Epidermal melanocyte (primary cell): ENCODE measurements at regions not wholly inside any gene's neighbourhood (a gene's known extent, or its start where the extent isn't known, plus 50 kb on each side); places are given as distances from the start of the nearest gene placed in this dataset.

Source experiments
- DNase-seq: peaks from one replicate; pipeline ENCODE4 v3.0.0; 2011; ENCODE audit warnings: low spot score; ENCODE audit not compliant: insufficient read length

GRCh38 chr15:95931619-95932018 lies 398.9 kb upstream of the NR2F2 start:
- DNase-seq = no peak

- DNase-seq = no peak
Measured at GRCh38 chr15:95932141-95932540, 398.4 kb upstream of the NR2F2 start.

GRCh38 chr15:95932676-95933075 lies 397.8 kb upstream of the NR2F2 start:
- no peak for DNase-seq

GRCh38 chr15:95935852-95936251 lies 394.6 kb upstream of the NR2F2 start:
- DNase-seq = no peak

GRCh38 chr15:95937128-95937528 lies 393.4 kb upstream of the NR2F2 start:
- no peak for DNase-seq

- DNase-seq = no peak
Measured at GRCh38 chr15:95940431-95940985, 390.0 kb upstream of the NR2F2 start.

GRCh38 chr15:95944193-95944592 lies 386.3 kb upstream of the NR2F2 start:
- DNase-seq = no peak

- DNase-seq = no peak
Measured at GRCh38 chr15:95944661-95945255, 385.7 kb upstream of the NR2F2 start.

- DNase-seq = no peak
Measured at GRCh38 chr15:95946241-95946640, 384.3 kb upstream of the NR2F2 start.

- DNase-seq = no peak
Measured at GRCh38 chr15:95946926-95947325, 383.6 kb upstream of the NR2F2 start.

- DNase-seq = no peak
Measured at GRCh38 chr15:95948411-95948810, 382.1 kb upstream of the NR2F2 start.

GRCh38 chr15:95953032-95953431 lies 377.5 kb upstream of the NR2F2 start:
- no peak for DNase-seq

- DNase-seq = no peak
Measured at GRCh38 chr15:95957861-95958260, 372.6 kb upstream of the NR2F2 start.

- no peak for DNase-seq
Measured at GRCh38 chr15:95958382-95958781, 372.1 kb upstream of the NR2F2 start.

GRCh38 chr15:95968856-95969255 lies 361.6 kb upstream of the NR2F2 start:
- DNase-seq = no peak

GRCh38 chr15:95970326-95970725 lies 360.2 kb upstream of the NR2F2 start:
- DNase-seq = no peak

GRCh38 chr15:95972041-95972553 lies 358.4 kb upstream of the NR2F2 start:
- no peak for DNase-seq

GRCh38 chr15:95972812-95973211 lies 357.7 kb upstream of the NR2F2 start:
- DNase-seq = no peak

GRCh38 chr15:95973566-95974256 lies 356.8 kb upstream of the NR2F2 start:
- DNase-seq = no peak

GRCh38 chr15:95975212-95975611 lies 355.3 kb upstream of the NR2F2 start:
- no peak for DNase-seq

GRCh38 chr15:95979286-95979685 lies 351.2 kb upstream of the NR2F2 start:
- DNase-seq = no peak

GRCh38 chr15:95981209-95981608 lies 349.3 kb upstream of the NR2F2 start:
- DNase-seq = no peak

- DNase-seq = no peak
Measured at GRCh38 chr15:95987299-95987698, 343.2 kb upstream of the NR2F2 start.
